H1 (cell line): ENCODE measurements at regions not wholly inside any gene's neighbourhood (a gene's known extent, or its start where the extent isn't known, plus 50 kb on each side); places are given as distances from the start of the nearest gene placed in this dataset.

Source experiments
- CHD2 ChIP-seq: IDR thresholded peaks from 2 replicates; pipeline ENCODE4 v1.6.1; 2012; ENCODE audit warnings: low read length, improper control_type of control experiment
- EZH2 ChIP-seq: fragments of 200-600 bp; sonication (generic); IDR thresholded peaks from 2 replicates; pipeline ENCODE4 v1.7.1; 2012; ENCODE audit warnings: low read depth, mild to moderate bottlenecking, moderate library complexity, low read length, inconsistent platforms; ENCODE audit not compliant: severe bottlenecking
- GTF2F1 ChIP-seq: IDR thresholded peaks from 2 replicates; pipeline ENCODE4 v1.6.1; 2012; ENCODE audit warnings: low read depth, low read length, improper control_type of control experiment, borderline replicate concordance
- JUN ChIP-seq: IDR thresholded peaks from 2 replicates; pipeline ENCODE4 v1.6.1; 2011; ENCODE audit warnings: low read depth, mild to moderate bottlenecking, improper control_type of control experiment, low read length
- KDM1A ChIP-seq: fragments of 200-600, 300-600 bp; sonication (generic); IDR thresholded peaks from 2 replicates; pipeline ENCODE4 v1.7.1; 2016; ENCODE audit warnings: mild to moderate bottlenecking, low read length, borderline replicate concordance
- KDM5A ChIP-seq: fragments of 200-600 bp; IDR thresholded peaks from 2 replicates; pipeline ENCODE4 v1.7.1; 2012; ENCODE audit warnings: mild to moderate bottlenecking, low read length, inconsistent platforms, mixed read lengths
- MAFK ChIP-seq: IDR thresholded peaks from 2 replicates; pipeline ENCODE4 v1.6.1; 2012; ENCODE audit warnings: low read depth, mild to moderate bottlenecking, improper control_type of control experiment, low read length
- MAX ChIP-seq: IDR thresholded peaks from 2 replicates; pipeline ENCODE4 v1.6.1; 2012; ENCODE audit warnings: inconsistent platforms
- POLR2A ChIP-seq, 2 experiments: IDR thresholded peaks; 1 replicate in 1 of 2; 2 replicates in 1 of 2; pipeline ENCODE4 v1.6.1; 2011; ENCODE audit warnings: low read depth in 2 of 2, low read length in 2 of 2, mild to moderate bottlenecking in 2 of 2; ENCODE audit errors: control extremely low read depth in 1 of 2
- POLR2AphosphoS5 ChIP-seq: IDR thresholded peaks from 2 replicates; pipeline ENCODE4 v1.6.1; 2011; ENCODE audit warnings: low read depth, low read length
- RAD21 ChIP-seq, 2 experiments: IDR thresholded peaks in 1 of 2; conservative IDR thresholded peaks in 1 of 2; 2 replicates each; pipeline ENCODE4 v1.6.1; 2011; ENCODE audit warnings: low read depth in 2 of 2, low read length in 2 of 2, improper control_type of control experiment in 1 of 2, inconsistent platforms in 1 of 2, mild to moderate bottlenecking in 1 of 2, moderate library complexity in 1 of 2
- TF ChIP-seq, protein P1 (sequence below), 3 experiments: IDR thresholded peaks; 1 replicate in 2 of 3; 2 replicates in 1 of 3; pipeline versions ENCODE4 v1.5.1 to v1.6.1; 2011; ENCODE audit warnings: low read length in 3 of 3, mild to moderate bottlenecking in 3 of 3, inconsistent platforms in 2 of 3, low read depth in 1 of 3, moderate library complexity in 1 of 3; ENCODE audit not compliant: insufficient read depth in 1 of 3; ENCODE audit errors: control extremely low read depth in 1 of 3

DNA sequence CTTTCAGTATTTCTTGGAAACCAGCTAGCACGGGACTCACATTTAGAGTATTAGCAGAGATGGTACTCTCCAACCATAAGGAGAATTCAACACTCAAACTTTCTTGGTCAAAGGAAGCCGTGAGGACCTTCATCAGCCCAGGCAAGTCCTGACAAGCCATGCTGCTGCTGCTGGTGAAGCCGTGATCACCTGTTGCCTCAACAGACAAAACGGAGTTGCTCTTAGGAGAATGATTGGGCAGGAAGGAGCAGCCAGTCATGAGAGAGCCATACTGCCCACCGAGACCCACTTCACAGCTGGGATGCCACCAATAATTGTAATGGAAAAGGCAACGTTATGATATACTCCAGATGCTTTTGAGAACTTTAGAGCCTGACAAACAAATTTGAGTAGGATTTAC is 60.8 kb upstream of the PLPP4 start:
- no peak for TF ChIP-seq POLR2A (IDR thresholded peaks at IDR 0.05; ENCODE audit: control extremely low read depth in 1 of 2, low read depth in 2 of 2, low read length in 2 of 2)
- TF ChIP-seq EZH2, result no peak
- no peak for TF ChIP-seq RAD21 (IDR thresholded peaks at IDR 0.05 in 1 of 2, conservative IDR thresholded peaks at IDR 0.05 in 1 of 2; ENCODE audit: low read depth in 2 of 2, low read length in 2 of 2)
- TF ChIP-seq, protein P1, sequence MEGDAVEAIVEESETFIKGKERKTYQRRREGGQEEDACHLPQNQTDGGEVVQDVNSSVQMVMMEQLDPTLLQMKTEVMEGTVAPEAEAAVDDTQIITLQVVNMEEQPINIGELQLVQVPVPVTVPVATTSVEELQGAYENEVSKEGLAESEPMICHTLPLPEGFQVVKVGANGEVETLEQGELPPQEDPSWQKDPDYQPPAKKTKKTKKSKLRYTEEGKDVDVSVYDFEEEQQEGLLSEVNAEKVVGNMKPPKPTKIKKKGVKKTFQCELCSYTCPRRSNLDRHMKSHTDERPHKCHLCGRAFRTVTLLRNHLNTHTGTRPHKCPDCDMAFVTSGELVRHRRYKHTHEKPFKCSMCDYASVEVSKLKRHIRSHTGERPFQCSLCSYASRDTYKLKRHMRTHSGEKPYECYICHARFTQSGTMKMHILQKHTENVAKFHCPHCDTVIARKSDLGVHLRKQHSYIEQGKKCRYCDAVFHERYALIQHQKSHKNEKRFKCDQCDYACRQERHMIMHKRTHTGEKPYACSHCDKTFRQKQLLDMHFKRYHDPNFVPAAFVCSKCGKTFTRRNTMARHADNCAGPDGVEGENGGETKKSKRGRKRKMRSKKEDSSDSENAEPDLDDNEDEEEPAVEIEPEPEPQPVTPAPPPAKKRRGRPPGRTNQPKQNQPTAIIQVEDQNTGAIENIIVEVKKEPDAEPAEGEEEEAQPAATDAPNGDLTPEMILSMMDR (IDR thresholded peaks at IDR 0.05; ENCODE audit: control extremely low read depth in 1 of 3, insufficient read depth in 1 of 3, low read depth in 1 of 3, low read length in 3 of 3), result no peak
- TF ChIP-seq GTF2F1, result no peak
- TF ChIP-seq CHD2, result no peak
- TF ChIP-seq POLR2AphosphoS5, result no peak
- TF ChIP-seq MAX, result no peak
- TF ChIP-seq MAFK, result no peak
- no peak for TF ChIP-seq KDM5A
- no peak for TF ChIP-seq KDM1A
- no peak for TF ChIP-seq JUN
